ENCODE measurements at regions not wholly inside any gene's neighbourhood (a gene's known extent, or its start where the extent isn't known, plus 50 kb on each side); places are given as distances from the start of the nearest gene placed in this dataset.

DNA sequence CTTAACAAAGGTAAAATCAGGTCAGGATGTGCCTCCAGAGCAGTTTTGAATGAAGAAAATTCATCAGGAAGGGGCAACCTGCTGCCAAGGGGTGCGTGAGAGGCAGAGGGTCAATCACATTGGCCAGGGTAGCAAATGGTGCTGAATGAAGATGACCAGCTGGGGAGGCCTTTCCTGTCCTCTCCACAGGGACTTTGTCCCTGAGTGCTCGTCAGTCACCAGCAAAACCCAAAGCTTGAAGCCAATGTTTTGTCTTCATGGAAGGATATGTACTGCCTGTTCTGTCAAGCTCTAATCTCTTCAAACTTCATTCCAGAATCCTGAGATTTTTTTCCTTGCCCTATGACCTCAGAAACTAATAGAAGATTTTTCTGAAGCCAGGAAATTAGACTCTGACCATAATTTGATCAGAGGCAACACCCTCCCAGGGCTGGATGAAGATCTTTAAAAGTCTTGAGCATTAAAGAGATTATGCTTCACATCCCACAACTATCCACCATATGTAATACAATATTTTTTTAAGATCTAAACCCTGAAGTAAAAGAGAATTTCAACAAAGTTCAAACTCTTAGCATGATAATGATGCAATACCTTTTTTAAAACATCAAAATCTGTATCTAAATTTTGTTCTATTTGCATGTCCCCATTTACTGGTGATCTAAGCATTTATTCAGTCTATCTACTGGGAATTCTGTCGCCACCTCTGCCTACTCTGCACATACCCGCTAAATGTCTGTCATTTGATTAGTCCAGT is 243.0 kb downstream of the SNX13 start:
- TF ChIP-seq POLR2A (IDR thresholded peaks at IDR 0.05; ENCODE audit: low read depth, low read length) (no peak), POLR2AphosphoS5 (IDR thresholded peaks at IDR 0.05; ENCODE audit: low read depth, low read length) (no peak)
